IMR-90 (cell line): ENCODE measurements at regions not wholly inside any gene's neighbourhood (a gene's known extent, or its start where the extent isn't known, plus 50 kb on each side); places are given as distances from the start of the nearest gene placed in this dataset.

Experiments used
- ATAC-seq: fragments of 200-7000 bp; cut with Tn5 transposase; 2 replicates; pipeline ENCODE4 v1.9.1; 2020; ENCODE audit warnings: low read depth, mild to moderate bottlenecking, moderate library complexity
- BruUV-seq: library from RNA; stranded (reverse); fragments of 400-500 nt; replicated peaks from 2 replicates; lab custom pipeline; 2021; lab: Mats Ljungman, UMichigan
- CTCF ChIA-PET: fragments of 300-600 bp; formaldehyde crosslinking; extraction: SDS; loops from one replicate; lab custom pipeline; 2021; ENCODE audit warnings: antibody characterized with exemption; lab: Yijun Ruan, JAX
- POLR2A ChIA-PET: fragments of 300-600 bp; sonication (Branson Sonifier 250); formaldehyde crosslinking; loops from one replicate; lab custom pipeline; 2022; ENCODE audit warnings: antibody characterized with exemption; ENCODE audit not compliant: unreplicated experiment; lab: Charles Lee
- DNase-seq: peaks from one replicate; pipeline ENCODE4 v3.0.0; 2013
- H2AFZ ChIP-seq: replicated peaks from 2 replicates; pipeline ENCODE3; 2013; ENCODE audit warnings: low read length, mild to moderate bottlenecking; ENCODE audit not compliant: poor library complexity
- H2AK5ac ChIP-seq: 2 replicates; pipeline ENCODE4 v1.6.1; 2013; ENCODE audit warnings: low read depth, low read length, inconsistent platforms
- H2AK9ac ChIP-seq: replicated peaks from 2 replicates; pipeline ENCODE3; 2013; ENCODE audit warnings: mild to moderate bottlenecking, low read depth, low read length, moderate library complexity; ENCODE audit not compliant: poor library complexity
- H2BK120ac ChIP-seq: 2 replicates; pipeline ENCODE4 v1.6.1; 2013; ENCODE audit warnings: low read depth, low read length, inconsistent platforms
- H2BK15ac ChIP-seq: 3 replicates; pipeline ENCODE4 v1.6.1; 2013; ENCODE audit warnings: low read depth, low read length, inconsistent platforms
- H2BK20ac ChIP-seq: 2 replicates; pipeline ENCODE4 v1.6.1; 2013; ENCODE audit warnings: low read depth, mild to moderate bottlenecking, inconsistent platforms, low read length, moderate library complexity
- H2BK5ac ChIP-seq: 2 replicates; pipeline ENCODE4 v1.6.1; 2013; ENCODE audit warnings: mild to moderate bottlenecking, low read depth, low read length, inconsistent platforms; ENCODE audit not compliant: poor library complexity, severe bottlenecking
- H3K14ac ChIP-seq: replicated peaks from 2 replicates; pipeline ENCODE4 v1.6.1; 2013; ENCODE audit warnings: low read depth, low read length, inconsistent platforms
- H3K18ac ChIP-seq: 2 replicates; pipeline ENCODE4 v1.6.1; 2013; ENCODE audit warnings: low read depth, low read length, control low read depth
- H3K23ac ChIP-seq: 2 replicates; pipeline ENCODE4 v1.6.1; 2013; ENCODE audit warnings: low read depth, low read length, inconsistent platforms
- H3K27ac ChIP-seq: 2 replicates; pipeline ENCODE4 v1.5.1; 2013; ENCODE audit warnings: mild to moderate bottlenecking, control low read depth, low read length; ENCODE audit not compliant: insufficient read depth
- H3K27me3 ChIP-seq: 2 replicates; pipeline ENCODE4 v1.6.1; 2013; ENCODE audit warnings: low read length; ENCODE audit not compliant: control insufficient read depth, insufficient read depth
- H3K36me3 ChIP-seq: 2 replicates; pipeline ENCODE4 v1.6.1; 2013; ENCODE audit warnings: low read length, mixed read lengths; ENCODE audit not compliant: control insufficient read depth, insufficient read depth
- H3K4ac ChIP-seq: 2 replicates; pipeline ENCODE4 v1.6.1; 2013; ENCODE audit warnings: low read depth, low read length, inconsistent platforms
- H3K4me1 ChIP-seq: 2 replicates; pipeline ENCODE4 v1.6.1; 2013; ENCODE audit warnings: low read length, mixed read lengths; ENCODE audit not compliant: control insufficient read depth, insufficient read depth
- H3K4me2 ChIP-seq: 2 replicates; pipeline ENCODE4 v1.6.1; 2013; ENCODE audit warnings: low read depth, mild to moderate bottlenecking, control low read depth, low read length, moderate library complexity
- H3K4me3 ChIP-seq: 2 replicates; pipeline ENCODE4 v1.5.1; 2013; ENCODE audit warnings: low read depth, mild to moderate bottlenecking, control low read depth, low read length, moderate library complexity; ENCODE audit not compliant: insufficient read depth
- H3K56ac ChIP-seq: 2 replicates; pipeline ENCODE4 v1.6.1; 2013; ENCODE audit warnings: low read length, inconsistent platforms; ENCODE audit not compliant: insufficient read depth; ENCODE audit errors: extremely low read depth
- H3K79me1 ChIP-seq, 2 experiments: 2 replicates each; pipeline ENCODE4 v1.6.1; 2013; ENCODE audit warnings: low read length in 2 of 2, inconsistent platforms in 1 of 2, low read depth in 1 of 2
- H3K9ac ChIP-seq: 2 replicates; pipeline ENCODE4 v1.6.1; 2013; ENCODE audit warnings: low read depth, low read length, control low read depth
- H3K9me1 ChIP-seq: 2 replicates; pipeline ENCODE4 v1.6.1; 2013; ENCODE audit warnings: low read length, inconsistent platforms; ENCODE audit not compliant: insufficient read depth
- H3K9me3 ChIP-seq: 2 replicates; pipeline ENCODE4 v1.6.1; 2013; ENCODE audit warnings: low read length; ENCODE audit not compliant: control insufficient read depth, insufficient read depth
- H4K20me1 ChIP-seq: 2 replicates; pipeline ENCODE4 v1.6.1; 2013; ENCODE audit warnings: low read length, inconsistent platforms; ENCODE audit not compliant: insufficient read depth
- H4K5ac ChIP-seq: 2 replicates; pipeline ENCODE4 v1.6.1; 2013; ENCODE audit warnings: mild to moderate bottlenecking, low read depth, low read length, control low read depth
- H4K8ac ChIP-seq, 2 experiments: 2 replicates each; pipeline ENCODE4 v1.6.1; 2013; ENCODE audit warnings: low read depth in 2 of 2, low read length in 2 of 2, control low read depth in 1 of 2, inconsistent platforms in 1 of 2
- H4K91ac ChIP-seq: 2 replicates; pipeline ENCODE4 v1.6.1; 2013; ENCODE audit warnings: low read depth, low read length, inconsistent platforms; ENCODE audit not compliant: insufficient read depth
- MAZ ChIP-seq: IDR thresholded peaks from 2 replicates; pipeline ENCODE4 v1.6.1; 2012; ENCODE audit warnings: low read depth, mild to moderate bottlenecking, low read length, improper control_type of control experiment, moderate library complexity, borderline replicate concordance
- WGBS, 2 experiments: methylation state at CpG; one replicate each; pipeline versions ENCODE4 v1.1.5 to v1.1.7; 2013; ENCODE audit warnings: missing lambda C conversion rate in 2 of 2; ENCODE audit not compliant: insufficient read length in 1 of 2; ENCODE audit errors: extremely low coverage in 2 of 2; 5-methylcytosine and 5-hydroxymethylcytosine counted together
- dilution Hi-C: fragments of 300-500 bp; cut with HindIII; formaldehyde crosslinking; loops from one replicate; pipeline ENCODE4 v1.14.3; 2018; ENCODE audit warnings: low sequenced_read_pairs; ENCODE audit not compliant: unreplicated experiment
- in situ Hi-C: fragments of 300-500 bp; cut with MboI; formaldehyde crosslinking; loops from 3 replicates; pipeline ENCODE4 v1.14.3; 2019; ENCODE audit warnings: low sequenced_read_pairs, inconsistent platforms, mixed read lengths
- intact Hi-C: fragments of 100-400 bp; cut with micrococcal nuclease; formaldehyde crosslinking; loops from 2 replicates; pipeline ENCODE4 v1.10.0; 2022

DNA sequence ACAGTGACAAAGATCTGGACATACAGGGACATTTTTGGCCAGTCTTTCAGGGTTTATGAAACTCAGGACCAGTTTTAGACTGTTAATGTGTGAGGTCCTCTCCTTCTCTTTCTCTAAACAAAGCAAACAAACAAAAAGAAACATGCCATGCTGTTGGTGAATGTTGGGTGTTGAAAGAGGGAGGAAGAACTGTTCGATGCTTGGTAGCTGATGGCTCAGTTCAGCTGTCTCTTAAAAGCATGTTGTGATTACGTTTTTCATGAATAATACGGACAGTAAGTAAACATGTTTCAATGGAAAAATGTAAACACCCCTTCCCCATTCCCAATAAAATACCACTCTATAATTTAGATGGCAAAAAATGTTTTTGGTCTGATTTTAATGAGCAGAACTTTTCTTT lies 219.1 kb downstream of the SEC23IP start:
- dilution Hi-C loops: no loop called here
- ATAC-seq: no peak

More for the DNA sequence above, 219.1 kb downstream of the SEC23IP start:
- in situ Hi-C loops: no loop called here
- Histone ChIP-seq H3K4ac (no peak overlapping the region), H3K4me2 (no peak overlapping the region), H3K23ac (no peak overlapping the region), H2BK120ac (no peak overlapping the region), H3K9ac (no peak overlapping the region), H2AK5ac (no peak overlapping the region), H3K9me3 (peaks cover 5% of the 10 kb centered on the region), H3K27me3 (no peaks in the 10 kb centered on the region), H4K91ac (no peak overlapping the region), H3K36me3 (no peaks in the 10 kb centered on the region), H2BK5ac (no peak overlapping the region), H2BK20ac (no peak overlapping the region), H4K20me1 (no peaks in the 10 kb centered on the region), H3K79me1 (no peaks in the 10 kb centered on the region), H3K56ac (no peak overlapping the region), H4K8ac (no peak overlapping the region), H3K4me1 (no peaks in the 10 kb centered on the region), H2AFZ (no peak overlapping the region), H3K14ac (no peak overlapping the region), H2BK15ac (no peak overlapping the region), H3K18ac (no peak overlapping the region), H3K4me3 (no peak overlapping the region), H3K9me1 (no peaks in the 10 kb centered on the region), H2AK9ac (no peak overlapping the region), H4K5ac (no peak overlapping the region), H3K27ac (no peak overlapping the region)
- POLR2A ChIA-PET: no interaction called here
- intact Hi-C loops: no loop called here
- CTCF ChIA-PET: no interaction called here
- TF ChIP-seq MAZ: no peak
- WGBS, 2 experiments: no CpG with 5 or more reads among the region's 3 CpGs
- no TSS peak for BruUV-seq
- DNase-seq: no peak
